DOHH2 (cell line): ENCODE measurements at regions not wholly inside any gene's neighbourhood (a gene's known extent, or its start where the extent isn't known, plus 50 kb on each side); places are given as distances from the start of the nearest gene placed in this dataset.

Source experiments
- H3F3A ChIP-seq: fragments of 200-600 bp; sonication (generic), shearing (Covaris generic); 2 replicates; pipeline ENCODE4 v1.6.0; 2016; ENCODE audit warnings: antibody characterized with exemption, mild to moderate bottlenecking; ENCODE audit not compliant: control insufficient read depth, insufficient read depth
- H3K27ac ChIP-seq: fragments of 200-600 bp; sonication (generic); 2 replicates; pipeline ENCODE4 v1.5.1; 2014; ENCODE audit warnings: low read depth, mild to moderate bottlenecking, low read length, moderate library complexity
- H3K27me3 ChIP-seq: fragments of 200-600 bp; sonication (generic); 2 replicates; pipeline ENCODE4 v1.6.1; 2014; ENCODE audit warnings: mild to moderate bottlenecking, low read length, mixed read lengths; ENCODE audit not compliant: control insufficient read depth
- H3K36me3 ChIP-seq: fragments of 200-600 bp; sonication (generic); 2 replicates; pipeline ENCODE4 v1.6.1; 2014; ENCODE audit warnings: mild to moderate bottlenecking, low read length, moderate library complexity, mixed read lengths; ENCODE audit not compliant: control insufficient read depth
- H3K4me1 ChIP-seq: fragments of 200-600 bp; sonication (generic); 2 replicates; pipeline ENCODE4 v1.6.1; 2014; ENCODE audit warnings: mild to moderate bottlenecking, low read length, mixed read lengths; ENCODE audit not compliant: control insufficient read depth
- H3K4me2 ChIP-seq: fragments of 200-600 bp; sonication (generic); 2 replicates; pipeline ENCODE4 v1.6.0; 2014; ENCODE audit warnings: mild to moderate bottlenecking, low read length, moderate library complexity
- H3K4me3 ChIP-seq: fragments of 200-600 bp; sonication (generic); 2 replicates; pipeline ENCODE4 v1.5.1; 2014; ENCODE audit warnings: mild to moderate bottlenecking, low read length, mixed read lengths
- H3K79me2 ChIP-seq: fragments of 200-600 bp; sonication (generic); 2 replicates; pipeline ENCODE4 v1.6.1; 2014; ENCODE audit warnings: mild to moderate bottlenecking, low read length, mixed read lengths; ENCODE audit not compliant: control insufficient read depth
- H3K9me2 ChIP-seq: fragments of 200-600 bp; sonication (generic); replicated peaks from 2 replicates; pipeline ENCODE4 v1.6.1; 2014; ENCODE audit warnings: mild to moderate bottlenecking, low read length, mixed read lengths; ENCODE audit not compliant: control insufficient read depth
- H3K9me3 ChIP-seq: fragments of 200-600 bp; sonication (generic); 2 replicates; pipeline ENCODE4 v1.6.1; 2014; ENCODE audit warnings: antibody characterized with exemption, low read length, mixed read lengths; ENCODE audit not compliant: control insufficient read depth, insufficient read depth
- H4K20me1 ChIP-seq: fragments of 200-600 bp; sonication (generic); 2 replicates; pipeline ENCODE4 v1.6.0; 2014; ENCODE audit warnings: low read depth, mild to moderate bottlenecking, antibody characterized with exemption, low read length, moderate library complexity; ENCODE audit not compliant: control insufficient read depth, insufficient read depth
- CTCF ChIP-seq: fragments of 200-600 bp; sonication (generic); IDR thresholded peaks from one replicate; pipeline ENCODE4 v1.5.1; 2014; ENCODE audit warnings: antibody characterized with exemption, mild to moderate bottlenecking, low read depth, low read length; ENCODE audit not compliant: poor library complexity, severe bottlenecking
- EZH2phosphoT487 ChIP-seq: fragments of 200-600 bp; sonication (generic); IDR thresholded peaks from 2 replicates; pipeline ENCODE4 v1.6.1; 2017; ENCODE audit warnings: borderline replicate concordance, mild to moderate bottlenecking, antibody characterized with exemption, low read length, moderate library complexity, mixed read lengths

DNA sequence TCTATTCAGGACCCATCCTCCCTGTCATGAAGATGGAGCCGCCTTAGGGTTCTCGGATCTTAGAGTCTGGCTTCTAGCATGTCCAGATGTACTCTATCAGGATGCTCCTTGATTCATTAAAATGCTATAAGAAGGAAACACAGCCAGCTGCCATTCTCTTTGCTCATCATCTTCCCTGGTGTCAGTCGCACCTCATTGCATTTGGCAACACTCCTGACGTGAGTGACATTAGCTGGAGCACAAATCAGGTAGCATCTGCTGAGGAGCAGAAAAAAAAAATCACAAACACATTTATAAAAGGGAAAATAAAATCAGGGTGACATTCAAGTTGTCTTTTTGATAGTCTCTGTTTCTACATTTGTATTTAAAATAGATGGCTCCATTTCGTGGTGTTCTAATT, 226.1 kb upstream of the NMUR2 start:
- Histone ChIP-seq H3K4me2 (no peak overlapping the region), H3K79me2 (no peaks in the 10 kb centered on the region), H3K27ac (no peak overlapping the region), H3F3A (no peaks in the 10 kb centered on the region), H3K4me1 (no peaks in the 10 kb centered on the region), H3K9me3 (no peaks in the 10 kb centered on the region), H3K4me3 (no peak overlapping the region), H3K9me2 (no peaks in the 10 kb centered on the region), H3K36me3 (no peaks in the 10 kb centered on the region), H3K27me3 (no peaks in the 10 kb centered on the region), H4K20me1 (no peaks in the 10 kb centered on the region)
- TF ChIP-seq EZH2phosphoT487 (no peak), CTCF (no peak)

DNA sequence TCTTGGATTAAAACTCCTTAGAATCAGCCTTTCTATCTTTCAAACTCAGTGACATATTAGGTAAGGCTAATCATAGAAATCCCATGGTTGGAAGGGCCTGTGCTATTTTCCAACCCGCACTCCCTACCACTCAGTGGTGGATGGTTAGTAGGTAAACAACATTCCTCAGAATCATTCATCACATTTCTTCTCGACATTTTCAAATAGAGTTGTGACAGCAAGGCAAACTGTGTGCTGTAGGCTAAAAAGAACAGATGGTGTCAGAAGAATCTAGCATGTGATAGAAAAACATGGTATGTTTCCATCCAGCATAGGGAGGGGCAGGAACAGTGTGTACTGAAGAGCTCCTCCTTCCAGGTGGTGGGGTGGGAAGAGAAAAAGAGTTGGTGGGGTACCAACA, 227.3 kb upstream of the NMUR2 start:
- H3K27me3 ChIP-seq = no peaks in the 10 kb centered on the region

DNA sequence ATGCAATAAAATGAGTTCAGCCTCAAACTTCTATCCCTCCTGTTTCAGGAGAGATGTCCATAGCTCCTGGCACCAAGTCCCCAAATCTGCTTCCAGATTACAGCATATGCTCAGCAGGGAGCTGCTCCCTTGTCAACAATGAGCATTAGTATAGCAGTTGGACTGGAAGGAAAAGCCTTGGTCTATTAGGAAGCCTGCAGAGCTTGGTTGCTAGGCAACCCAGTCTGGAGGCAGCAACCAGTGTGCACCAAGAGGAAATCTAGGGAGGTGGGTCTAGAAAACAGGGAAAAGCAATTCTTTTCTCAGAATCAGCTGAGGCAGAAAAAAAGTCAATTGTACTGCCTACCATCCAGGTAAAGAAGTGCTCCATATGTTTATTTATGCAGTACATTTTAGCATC, 229.5 kb upstream of the NMUR2 start:
- Histone ChIP-seq H3K9me2 (no peaks in the 10 kb centered on the region), H3K27ac (no peak overlapping the region), H3K4me2 (no peak overlapping the region)

More for the DNA sequence above, 227.3 kb upstream of the NMUR2 start:
- no peaks in the 10 kb centered on the region for H3K9me3 ChIP-seq
- H3K4me2 ChIP-seq = no peak overlapping the region
- no peaks in the 10 kb centered on the region for H3K79me2 ChIP-seq
- no peaks in the 10 kb centered on the region for H4K20me1 ChIP-seq
- no peak for TF ChIP-seq EZH2phosphoT487
- TF ChIP-seq CTCF = no peak
- H3F3A ChIP-seq = no peaks in the 10 kb centered on the region
- H3K27ac ChIP-seq = no peak overlapping the region
- H3K9me2 ChIP-seq = no peaks in the 10 kb centered on the region
- H3K4me1 ChIP-seq = no peaks in the 10 kb centered on the region
- H3K4me3 ChIP-seq = no peak overlapping the region
- no peaks in the 10 kb centered on the region for H3K36me3 ChIP-seq

DNA sequence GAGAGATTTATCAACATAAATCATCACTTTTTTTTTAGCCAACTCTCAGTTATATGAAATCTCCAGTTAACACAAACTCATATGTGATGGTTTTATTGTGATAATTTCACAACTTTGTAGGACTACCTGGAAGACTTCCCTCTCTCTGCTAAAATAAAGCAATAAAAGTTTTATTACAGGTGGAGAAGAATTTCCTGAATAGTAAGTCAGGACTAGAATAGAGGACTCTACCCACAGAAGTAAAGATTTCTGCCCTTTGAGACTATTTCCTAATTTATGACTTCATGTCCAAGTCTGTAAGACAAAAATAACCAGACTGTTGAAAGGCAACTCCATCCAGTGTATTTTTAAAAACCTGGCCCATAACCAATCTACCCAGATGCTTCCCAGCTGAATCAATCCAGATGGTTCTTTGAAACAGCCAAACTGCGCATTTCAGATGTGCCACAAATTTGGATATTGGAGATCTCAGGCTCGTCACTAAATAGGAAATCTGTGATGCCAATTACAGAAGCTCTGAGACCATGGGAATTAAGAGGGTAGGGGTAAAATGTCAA, 234.0 kb upstream of the NMUR2 start:
- H3F3A ChIP-seq = no peaks in the 10 kb centered on the region
- no peaks in the 10 kb centered on the region for H3K79me2 ChIP-seq
- H4K20me1 ChIP-seq = no peaks in the 10 kb centered on the region
- H3K9me3 ChIP-seq = no peaks in the 10 kb centered on the region
- TF ChIP-seq EZH2phosphoT487 (no peak), CTCF (no peak)
- no peak overlapping the region for H3K4me2 ChIP-seq
- H3K36me3 ChIP-seq = no peaks in the 10 kb centered on the region
- H3K4me3 ChIP-seq = no peak overlapping the region
- no peaks in the 10 kb centered on the region for H3K4me1 ChIP-seq
- no peak overlapping the region for H3K27ac ChIP-seq
- no peaks in the 10 kb centered on the region for H3K9me2 ChIP-seq
- H3K27me3 ChIP-seq = no peaks in the 10 kb centered on the region

More for the DNA sequence above, 229.5 kb upstream of the NMUR2 start:
- H3K4me3 ChIP-seq = no peak overlapping the region
- H3K27me3 ChIP-seq = no peaks in the 10 kb centered on the region
- no peaks in the 10 kb centered on the region for H4K20me1 ChIP-seq
- no peaks in the 10 kb centered on the region for H3F3A ChIP-seq
- no peaks in the 10 kb centered on the region for H3K9me3 ChIP-seq
- H3K79me2 ChIP-seq = no peaks in the 10 kb centered on the region
- TF ChIP-seq EZH2phosphoT487 = no peak
- no peaks in the 10 kb centered on the region for H3K4me1 ChIP-seq
- H3K36me3 ChIP-seq = no peaks in the 10 kb centered on the region
